Aorta (tissue), 5 donors: ENCODE measurements at regions not wholly inside any gene's neighbourhood (a gene's known extent, or its start where the extent isn't known, plus 50 kb on each side); places are given as distances from the start of the nearest gene placed in this dataset.
A peak's percentile ranks its signal among the peaks of the same experiment; 100 is the strongest.

ENCODE experiments used
- ATAC-seq: fragments of 200-7000 bp; cut with Tn5 transposase; one replicate; pipeline ENCODE4 v1.9.1; 2022; ENCODE audit warnings: moderate library complexity; ENCODE audit not compliant: low FRiP score
- DNase-seq, 2 donors: peaks; one replicate each; pipeline ENCODE4 v3.0.0-alpha.2; 2020
- H3K27ac ChIP-seq, 2 donors: one replicate each; pipeline ENCODE4 v1.5.1; 2013; ENCODE audit warnings: low read length in 2 of 2, mild to moderate bottlenecking in 2 of 2, moderate library complexity in 2 of 2, control low read depth in 1 of 2, inconsistent platforms in 1 of 2, low read depth in 1 of 2
- H3K27me3 ChIP-seq, 2 donors: one replicate each; pipeline ENCODE4 v1.6.1; 2013; ENCODE audit warnings: control low read depth in 1 of 2, low read length in 1 of 2, mild to moderate bottlenecking in 1 of 2, moderate library complexity in 1 of 2; ENCODE audit not compliant: insufficient read depth in 2 of 2, control insufficient read depth in 1 of 2
- H3K36me3 ChIP-seq, 2 donors: one replicate each; pipeline ENCODE4 v1.6.1; 2013; ENCODE audit warnings: control low read depth in 1 of 2, low read length in 1 of 2, mild to moderate bottlenecking in 1 of 2; ENCODE audit not compliant: insufficient read depth in 2 of 2, control insufficient read depth in 1 of 2
- H3K4me1 ChIP-seq, 2 donors: one replicate each; pipeline ENCODE4 v1.6.1; 2013; ENCODE audit warnings: low read length in 2 of 2, control low read depth in 1 of 2, mild to moderate bottlenecking in 1 of 2, moderate library complexity in 1 of 2; ENCODE audit not compliant: insufficient read depth in 2 of 2, control insufficient read depth in 1 of 2
- H3K4me3 ChIP-seq, 2 donors: one replicate each; pipeline ENCODE4 v1.5.1; 2013; ENCODE audit warnings: low read length in 2 of 2, control low read depth in 1 of 2, mild to moderate bottlenecking in 1 of 2
- H3K9me3 ChIP-seq: one replicate; pipeline ENCODE4 v1.6.1; 2013; ENCODE audit warnings: mild to moderate bottlenecking, low read length; ENCODE audit not compliant: control insufficient read depth
- WGBS, 2 donors: extraction: QIAGEN DNeasy Blood & Tissue Kit; methylation state at CpG; one replicate each; pipeline ENCODE4 v1.1.7; 2013; 5-methylcytosine and 5-hydroxymethylcytosine counted together
- intact Hi-C, 2 donors: fragments of 100-400 bp; cut with DNase I; formaldehyde crosslinking; loops; one replicate each; pipeline versions ENCODE4 v1.14.2 to v1.15.0; 2022
- donor health status: healthy with polysubstance abuse.
- donor health status: Bipolar disorder and iron deficiency.
- donor health status: DM: no; HTN: no; CAD: no.
- donor health status: DM: no; HTN: no; CAD: no.
- donor health status: DM: yes; HTN: yes; CAD: no.

DNA sequence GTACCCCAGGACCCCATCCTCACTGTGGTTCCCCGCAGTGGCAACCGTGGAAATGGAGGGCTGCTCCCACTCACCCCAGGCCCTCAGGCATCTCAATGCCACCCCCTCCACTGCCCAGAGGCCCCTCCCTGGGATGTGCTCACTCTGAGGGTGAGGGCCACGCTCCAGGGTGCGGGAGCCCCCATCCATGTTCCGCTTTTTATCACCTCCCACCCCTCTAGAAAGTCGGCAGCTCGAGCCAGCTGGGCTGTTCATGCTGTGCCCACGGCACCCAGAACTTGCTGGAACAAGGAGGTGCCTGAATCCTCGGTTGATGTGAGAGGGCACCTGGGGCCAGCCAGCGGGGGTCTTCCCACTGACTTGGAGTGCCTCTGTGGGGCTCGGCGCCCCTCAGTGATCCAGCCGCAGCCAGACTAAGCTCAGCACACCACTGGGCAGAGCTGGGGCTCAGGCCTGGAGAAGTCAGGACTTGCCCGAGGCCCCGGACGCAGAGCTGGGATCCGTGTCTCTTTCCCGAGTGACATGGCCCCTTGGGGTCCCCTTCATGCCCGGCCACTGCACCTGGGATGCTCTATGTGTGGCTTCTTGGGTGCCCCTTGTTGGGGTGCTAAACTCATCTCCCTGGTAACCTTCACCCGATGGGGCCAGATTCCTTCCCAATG is 143.1 kb upstream of the GSE1 start:
- no peak for ATAC-seq
- 95 to 96% methylated on average over 20 of the region's 20 CpGs for WGBS, 2 donors
- Histone ChIP-seq H3K4me1 (no peaks in the 10 kb centered on the region), H3K36me3 (no peaks in the 10 kb centered on the region), H3K9me3 (no peaks in the 10 kb centered on the region), H3K27me3 (no peaks in the 10 kb centered on the region), H3K4me3 (no peak overlapping the region), H3K27ac (no peak overlapping the region)
- intact Hi-C loops: loop anchor here in 1 of 2 donors (10.0 kb wide), 1 partner anchor 85 kb away; no protein-coding TSS in a partner anchor
- DNase-seq: no peak

DNA sequence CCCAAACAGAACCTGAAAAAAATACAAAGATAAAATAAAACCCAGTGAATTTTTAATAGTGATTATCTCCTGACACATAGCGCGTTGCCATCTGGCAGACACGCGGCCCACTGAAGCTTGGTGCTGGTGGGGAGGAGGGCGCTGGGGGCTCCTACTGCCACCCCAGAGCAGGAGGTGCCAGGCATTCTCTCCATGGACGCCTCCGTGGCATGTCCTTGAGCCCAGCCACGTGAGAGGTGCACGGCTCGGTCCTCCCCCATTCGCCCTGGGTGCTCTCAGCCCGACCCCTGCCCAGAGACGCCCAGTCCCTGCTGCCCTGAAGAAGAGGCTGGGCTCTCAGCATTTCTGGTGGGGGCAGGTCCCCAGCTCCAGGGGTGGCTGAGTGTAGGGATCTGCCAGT is 142.2 kb upstream of the GSE1 start:
- 90 to 91% methylated on average over 13 of the region's 13 CpGs for WGBS, 2 donors
- Histone ChIP-seq H3K27ac (no peak overlapping the region), H3K27me3 (no peaks in the 10 kb centered on the region), H3K9me3 (no peaks in the 10 kb centered on the region), H3K36me3 (no peaks in the 10 kb centered on the region), H3K4me1 (no peaks in the 10 kb centered on the region), H3K4me3 (no peak overlapping the region)
- DNase-seq: no peak
- no peak for ATAC-seq
- intact Hi-C loops: no loop called here

DNA sequence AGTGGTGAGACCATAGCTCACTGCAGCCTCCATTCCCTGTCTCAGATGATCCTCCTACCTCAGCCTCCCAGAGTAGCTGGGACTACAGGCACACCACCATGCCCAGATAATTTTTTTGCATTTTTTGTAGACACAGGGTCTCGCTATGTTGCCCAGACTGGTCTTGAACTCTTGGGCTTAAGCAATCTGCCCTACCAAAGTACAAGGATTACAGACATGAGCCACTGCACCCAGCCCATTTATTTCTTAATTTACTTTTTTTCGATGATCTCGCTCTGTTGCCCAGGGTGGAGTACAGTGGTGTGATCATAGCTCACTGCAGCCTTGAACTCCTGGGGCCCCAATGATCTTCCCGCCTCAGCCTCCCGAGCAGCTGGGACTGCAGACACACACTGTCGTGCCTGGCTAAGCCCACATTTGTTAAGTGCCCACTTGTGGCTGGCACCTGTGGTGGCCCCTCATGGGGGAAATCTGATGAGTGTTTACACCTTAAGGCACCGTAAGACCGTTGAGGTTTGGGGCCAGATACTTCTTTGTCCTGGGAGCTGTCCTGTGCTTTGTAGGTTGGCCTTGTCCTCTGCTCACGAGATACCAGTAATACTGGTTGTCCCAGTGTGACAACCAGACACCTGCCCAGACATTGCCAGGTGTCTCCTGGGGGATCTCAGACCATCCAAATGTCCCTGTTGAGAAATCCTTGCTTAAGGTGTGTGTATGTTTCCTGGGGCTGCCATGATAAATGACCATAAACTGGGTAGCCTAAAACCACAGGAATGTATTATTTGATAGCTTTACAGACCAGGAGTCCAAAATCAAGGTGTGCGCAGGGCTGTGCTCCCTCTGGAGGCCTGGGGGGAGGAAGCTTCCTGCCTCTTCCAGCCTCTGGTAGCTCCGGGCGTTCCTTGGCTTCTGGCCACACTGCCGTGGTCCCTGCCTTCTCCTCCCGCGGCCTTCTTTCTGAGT is 141.4 kb upstream of the GSE1 start:
- no peak for ATAC-seq
- WGBS, 2 donors: 92 to 95% methylated on average over 15 of the region's 15 CpGs
- intact Hi-C loops: no loop called here
- no peaks in the 10 kb centered on the region for H3K27me3 ChIP-seq
- H3K36me3 ChIP-seq: no peaks in the 10 kb centered on the region
- H3K4me3 ChIP-seq: no peak overlapping the region
- DNase-seq: no peak
- no peaks in the 10 kb centered on the region for H3K9me3 ChIP-seq
- no peak overlapping the region for H3K27ac ChIP-seq
- no peaks in the 10 kb centered on the region for H3K4me1 ChIP-seq

DNA sequence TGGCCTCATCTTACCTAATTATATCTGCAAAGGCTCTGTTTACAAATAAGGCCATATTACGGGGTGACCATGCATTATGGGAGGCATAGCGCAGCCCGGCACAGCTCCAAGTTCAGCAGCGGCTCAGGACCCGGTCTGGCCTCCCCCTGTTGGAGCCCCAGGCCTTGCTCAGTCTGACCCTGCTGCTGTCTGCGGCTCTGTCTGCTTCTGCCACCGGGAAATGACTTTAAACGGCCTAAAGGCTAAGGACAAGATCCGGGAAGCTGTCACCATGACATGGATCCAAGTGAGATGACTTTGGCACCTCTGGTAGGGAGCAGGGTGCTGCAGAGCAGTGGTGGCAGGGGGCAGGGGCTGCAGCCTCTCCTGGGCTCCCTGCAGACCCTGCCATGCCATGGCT is 140.6 kb upstream of the GSE1 start:
- DNase-seq (no peak), ATAC-seq (no peak)
- intact Hi-C loops: no loop called here
- no peaks in the 10 kb centered on the region for H3K4me1 ChIP-seq
- H3K4me3 ChIP-seq: no peak overlapping the region
- H3K27ac ChIP-seq: no peak overlapping the region
- H3K36me3 ChIP-seq: no peaks in the 10 kb centered on the region
- no peaks in the 10 kb centered on the region for H3K9me3 ChIP-seq
- 90 to 93% methylated on average over 9 of the region's 9 CpGs for WGBS, 2 donors
- H3K27me3 ChIP-seq: no peaks in the 10 kb centered on the region

DNA sequence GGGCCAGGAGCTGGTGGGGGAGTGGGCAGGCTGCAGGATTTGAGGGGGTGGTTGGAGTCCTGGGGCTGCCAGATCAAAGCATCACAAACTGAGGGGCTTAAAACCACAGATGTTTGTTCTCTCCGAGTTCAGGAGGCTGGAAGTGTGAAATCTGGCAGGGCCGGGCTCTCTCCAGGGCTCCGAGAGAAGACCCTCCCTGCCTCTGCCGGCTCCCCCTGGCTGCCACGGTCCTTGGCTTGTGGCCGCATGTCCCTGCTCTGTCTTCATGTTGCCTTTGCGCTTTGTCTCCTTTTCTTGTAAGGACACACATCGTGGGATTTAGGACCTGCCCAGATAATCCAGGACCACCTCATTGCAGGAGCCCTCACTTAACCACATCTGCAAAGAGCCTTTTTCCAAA is 139.8 kb upstream of the GSE1 start:
- Histone ChIP-seq H3K4me1 (no peaks in the 10 kb centered on the region), H3K27ac (no peak overlapping the region), H3K27me3 (no peaks in the 10 kb centered on the region), H3K4me3 (no peak overlapping the region), H3K36me3 (no peaks in the 10 kb centered on the region), H3K9me3 (no peaks in the 10 kb centered on the region)
- 94 to 96% methylated on average over 8 of the region's 8 CpGs for WGBS, 2 donors
- DNase-seq (no peak), ATAC-seq (no peak)
- intact Hi-C loops: no loop called here

DNA sequence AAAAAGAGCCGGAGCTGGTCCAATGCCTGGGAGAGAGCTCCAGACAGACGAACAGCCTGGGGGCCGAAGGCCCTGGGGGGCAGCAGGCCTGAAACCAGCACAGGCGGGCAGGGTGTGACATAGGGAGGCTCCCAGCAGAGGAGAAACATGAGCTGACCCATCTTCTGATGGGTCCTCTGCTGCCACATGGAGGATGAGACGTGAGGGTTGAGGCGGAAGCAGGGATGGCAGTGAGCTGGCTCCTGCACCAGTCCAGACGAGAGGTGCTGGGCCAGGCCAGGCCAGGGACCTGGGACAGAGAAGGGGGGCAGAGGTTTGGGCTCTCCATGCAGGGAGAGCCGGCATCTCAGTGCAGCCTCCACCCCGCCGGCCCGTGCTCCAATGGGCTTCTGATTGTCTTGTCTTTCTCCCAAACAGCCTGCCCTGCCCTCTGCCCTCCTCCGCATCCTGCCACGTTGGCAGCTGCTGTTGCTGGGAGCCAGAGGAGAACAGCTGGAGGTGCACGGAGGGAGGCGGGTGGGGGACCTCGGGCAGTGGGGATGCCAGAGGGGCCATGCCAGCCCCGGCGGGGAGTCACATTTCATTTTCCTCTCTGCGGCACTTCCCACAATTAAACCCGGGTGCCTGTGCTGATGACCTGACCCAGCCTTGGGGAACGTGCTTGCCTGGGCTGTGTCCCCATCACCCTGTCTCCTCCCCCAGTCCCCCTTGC is 139.1 kb upstream of the GSE1 start:
- no peak for DNase-seq
- Histone ChIP-seq H3K4me1 (no peaks in the 10 kb centered on the region), H3K27ac (no peak overlapping the region), H3K9me3 (no peaks in the 10 kb centered on the region), H3K27me3 (no peaks in the 10 kb centered on the region), H3K4me3 (no peak overlapping the region), H3K36me3 (no peaks in the 10 kb centered on the region)
- 65 to 76% methylated on average over 21 of the region's 21 CpGs for WGBS, 2 donors
- ATAC-seq: peak; percentile 19
- intact Hi-C loops: no loop called here

DNA sequence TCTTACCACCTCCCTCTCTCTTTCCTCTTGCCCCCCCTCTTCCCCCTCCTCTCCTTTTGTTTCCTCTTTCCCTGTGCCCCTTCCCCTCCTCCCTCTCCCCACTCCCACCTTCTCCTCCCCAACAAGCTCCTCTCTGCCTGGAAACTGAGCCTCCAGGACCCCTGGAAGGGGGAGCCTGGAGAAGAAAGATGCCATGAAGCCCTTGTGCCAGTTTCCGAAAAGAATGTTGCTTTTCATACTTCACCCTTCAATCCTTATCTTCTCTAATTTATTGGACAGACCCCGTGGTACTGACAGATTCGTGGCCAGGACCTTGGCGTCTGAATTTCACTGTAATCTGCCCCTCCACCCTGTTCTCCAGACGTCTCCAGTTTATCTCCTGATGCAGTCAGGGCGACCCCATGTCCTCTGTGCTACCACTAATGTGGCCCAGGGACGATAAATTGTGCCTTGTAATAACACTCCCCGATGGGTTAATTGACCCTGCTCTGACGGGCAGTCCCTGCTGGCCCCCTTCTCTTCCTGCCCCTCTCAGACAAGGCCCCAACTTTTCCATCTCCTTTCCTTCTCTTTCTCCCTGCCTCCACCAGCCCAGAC is 138.4 kb upstream of the GSE1 start:
- intact Hi-C loops: no loop called here
- Histone ChIP-seq H3K36me3 (no peaks in the 10 kb centered on the region), H3K4me3 (no peak overlapping the region), H3K27me3 (no peaks in the 10 kb centered on the region), H3K4me1 (no peaks in the 10 kb centered on the region), H3K27ac (no peak overlapping the region), H3K9me3 (no peaks in the 10 kb centered on the region)
- DNase-seq (no peak), ATAC-seq (peak; percentile 15)
- 40 to 54% methylated on average over 9 of the region's 9 CpGs for WGBS, 2 donors

DNA sequence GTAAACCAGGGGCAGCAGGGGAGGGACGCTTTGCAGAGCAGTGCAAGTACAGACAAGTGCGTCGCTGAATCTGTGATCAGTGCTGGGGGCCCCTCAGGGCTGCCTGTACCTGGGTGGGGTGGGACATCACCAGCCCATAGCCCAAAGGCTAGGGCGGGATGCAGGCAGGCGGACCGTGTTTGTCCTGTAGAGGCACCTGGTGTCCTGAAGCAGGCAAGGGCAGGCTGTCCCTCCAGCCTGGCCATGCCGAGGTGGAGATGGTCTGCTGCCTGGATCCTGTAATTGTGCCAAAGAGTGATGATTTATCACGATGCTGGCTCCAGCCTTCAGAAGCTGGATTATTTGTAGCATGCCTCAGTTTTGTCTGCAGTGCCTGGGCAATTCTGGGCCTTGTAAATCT is 137.9 kb upstream of the GSE1 start:
- 70 to 73% methylated on average over 8 of the region's 8 CpGs for WGBS, 2 donors
- H3K36me3 ChIP-seq: no peaks in the 10 kb centered on the region
- H3K4me1 ChIP-seq: no peaks in the 10 kb centered on the region
- no peaks in the 10 kb centered on the region for H3K27me3 ChIP-seq
- intact Hi-C loops: no loop called here
- ATAC-seq (peak; percentile 44), DNase-seq (no peak)
- no peak overlapping the region for H3K27ac ChIP-seq
- H3K9me3 ChIP-seq: no peaks in the 10 kb centered on the region
- no peak overlapping the region for H3K4me3 ChIP-seq
